HG03442 (cell line): ENCODE measurements at regions not wholly inside any gene's neighbourhood (a gene's known extent, or its start where the extent isn't known, plus 50 kb on each side); places are given as distances from the start of the nearest gene placed in this dataset.
"Not testable (repeated sequence)": the region's sequence is repeated elsewhere in the genome, so short reads cannot be mapped to it uniquely, and the experiment has no call there.

Experiments used
- ATAC-seq: cut with Tn5 transposase; IDR thresholded peaks from one replicate; pipeline ENCODE4 v1.9.1; 2021; ENCODE audit warnings: mild to moderate bottlenecking, moderate library complexity; ENCODE audit not compliant: unreplicated experiment

GRCh38 chr2:87075054-87075790 is 53.6 kb upstream of the PLGLB1 start:
- not testable (repeated sequence) for ATAC-seq

GRCh38 chr2:87075791-87076252 is 54.2 kb upstream of the PLGLB1 start:
- peak; percentile 21 for ATAC-seq

GRCh38 chr2:87076253-87077123 is 54.8 kb upstream of the PLGLB1 start:
- ATAC-seq = peak; percentile 91

- peak; percentile 1 for ATAC-seq
Measured at GRCh38 chr2:87077124-87077446, 55.4 kb upstream of the PLGLB1 start.

GRCh38 chr2:87081727-87082126 is 60.1 kb upstream of the PLGLB1 start:
- ATAC-seq = not testable (repeated sequence)

GRCh38 chr2:87088079-87088478 is 66.4 kb upstream of the PLGLB1 start:
- ATAC-seq = not testable (repeated sequence)

GRCh38 chr2:87089401-87089800 is 67.8 kb upstream of the PLGLB1 start:
- not testable (repeated sequence) for ATAC-seq

GRCh38 chr2:87093252-87093651 is 71.6 kb upstream of the PLGLB1 start:
- ATAC-seq = not testable (repeated sequence)

- not testable (repeated sequence) for ATAC-seq
Measured at GRCh38 chr2:87093937-87094529, 72.4 kb upstream of the PLGLB1 start.

- ATAC-seq = not testable (repeated sequence)
Measured at GRCh38 chr2:87095804-87096203, 74.2 kb upstream of the PLGLB1 start.

- ATAC-seq = not testable (repeated sequence)
Measured at GRCh38 chr2:87128761-87129553, 107.3 kb upstream of the PLGLB1 start.

GRCh38 chr2:87132577-87132976 is 110.9 kb upstream of the PLGLB1 start:
- ATAC-seq = not testable (repeated sequence)

- not testable (repeated sequence) for ATAC-seq
Measured at GRCh38 chr2:87151835-87152493, 130.3 kb upstream of the PLGLB1 start.

- not testable (repeated sequence) for ATAC-seq
Measured at GRCh38 chr2:87174454-87174853, 152.8 kb upstream of the PLGLB1 start.

- not testable (repeated sequence) for ATAC-seq
Measured at GRCh38 chr2:87183373-87183772, 161.7 kb upstream of the PLGLB1 start.

- not testable (repeated sequence) for ATAC-seq
Measured at GRCh38 chr2:87184260-87184659, 162.6 kb upstream of the PLGLB1 start.

- not testable (repeated sequence) for ATAC-seq
Measured at GRCh38 chr2:87189214-87189613, 167.6 kb upstream of the PLGLB1 start.

- peak; percentile 82 for ATAC-seq
Measured at GRCh38 chr2:87193336-87193735, 171.7 kb upstream of the PLGLB1 start.

- ATAC-seq = not testable (repeated sequence)
Measured at GRCh38 chr2:87194254-87194999, 172.8 kb upstream of the PLGLB1 start.
